SK-MEL-5 (cell line): ENCODE measurements at regions not wholly inside any gene's neighbourhood (a gene's known extent, or its start where the extent isn't known, plus 50 kb on each side); places are given as distances from the start of the nearest gene placed in this dataset.
"Not testable (repeated sequence)": the region's sequence is repeated elsewhere in the genome, so short reads cannot be mapped to it uniquely, and the experiment has no call there.

ENCODE experiments used
- DNase-seq: peaks from one replicate; pipeline ENCODE4 v3.0.0-alpha.2; 2016; ENCODE audit warnings: low read depth, low spot score
- in situ Hi-C: cut with HindIII; loops from 2 replicates; pipeline ENCODE4 v1.10.0; 2016; ENCODE audit warnings: low sequenced_read_pairs, high pct_unique_total_duplicates, low pct_unique_long_range_greater_than_20kb

GRCh38 chr13:33340631-33341030 is 55.1 kb upstream of the STARD13 start:
- DNase-seq, result no peak
- in situ Hi-C loops, result no loop called here

- no peak for DNase-seq
- in situ Hi-C loops, result no loop called here
Observed at GRCh38 chr13:33341861-33342452, 56.4 kb upstream of the STARD13 start.

- in situ Hi-C loops, result no loop called here
- DNase-seq, result no peak
Observed at GRCh38 chr13:33345842-33346241, 60.3 kb upstream of the STARD13 start.

- DNase-seq, result no peak
- in situ Hi-C loops, result no loop called here
Observed at GRCh38 chr13:33347861-33348260, 62.3 kb upstream of the STARD13 start.

- in situ Hi-C loops, result no loop called here
- DNase-seq, result peak; percentile 58
Observed at GRCh38 chr13:33348366-33348765, 62.8 kb upstream of the STARD13 start.

GRCh38 chr13:33349288-33349985 is 63.9 kb upstream of the STARD13 start:
- no peak for DNase-seq
- in situ Hi-C loops, result no loop called here

- in situ Hi-C loops, result no loop called here
- DNase-seq, result no peak
Observed at GRCh38 chr13:33349986-33350826, 64.7 kb upstream of the STARD13 start.

- in situ Hi-C loops, result no loop called here
- DNase-seq, result no peak
Observed at GRCh38 chr13:33351319-33351718, 65.8 kb upstream of the STARD13 start.

GRCh38 chr13:33352041-33352440 is 66.5 kb upstream of the STARD13 start:
- in situ Hi-C loops, result no loop called here
- DNase-seq, result no peak

- in situ Hi-C loops, result no loop called here
Observed at GRCh38 chr13:33352526-33352925, 67.0 kb upstream of the STARD13 start.

GRCh38 chr13:33353210-33353609 is 67.7 kb upstream of the STARD13 start:
- in situ Hi-C loops, result no loop called here
- DNase-seq, result peak; percentile 35

More at GRCh38 chr13:33352526-33352925, 67.0 kb upstream of the STARD13 start:
- DNase-seq, result no peak

- in situ Hi-C loops, result no loop called here
- DNase-seq, result no peak
Observed at GRCh38 chr13:33353646-33354045, 68.1 kb upstream of the STARD13 start.

- in situ Hi-C loops, result no loop called here
- no peak for DNase-seq
Observed at GRCh38 chr13:33355201-33355895, 69.8 kb upstream of the STARD13 start.

- DNase-seq, result not testable (repeated sequence)
Observed at GRCh38 chr13:33358076-33358475, 72.5 kb upstream of the STARD13 start.

GRCh38 chr13:33362986-33363727 is 77.6 kb upstream of the STARD13 start:
- no peak for DNase-seq
- in situ Hi-C loops, result no loop called here

More at GRCh38 chr13:33358076-33358475, 72.5 kb upstream of the STARD13 start:
- in situ Hi-C loops, result not testable (repeated sequence)

GRCh38 chr13:33364192-33364591 is 78.6 kb upstream of the STARD13 start:
- DNase-seq, result no peak
- in situ Hi-C loops, result no loop called here

GRCh38 chr13:33366469-33367062 is 81.0 kb upstream of the STARD13 start:
- DNase-seq, result peak; percentile 26
- in situ Hi-C loops, result no loop called here
